Globus pallidus (tissue), 1 donor: ENCODE measurements at regions not wholly inside any gene's neighbourhood (a gene's known extent, or its start where the extent isn't known, plus 50 kb on each side); places are given as distances from the start of the nearest gene placed in this dataset.

Source experiments
- DNase-seq: peaks from one replicate; pipeline ENCODE4 v3.0.0-alpha.2; 2015; ENCODE audit warnings: low spot score

- peak; percentile 33 for DNase-seq
Observed at GRCh38 chr12:132439333-132439904, 50.5 kb upstream of the FBRSL1 start.

GRCh38 chr12:132438726-132439125 is 51.2 kb upstream of the FBRSL1 start:
- DNase-seq = no peak

- DNase-seq = no peak
Observed at GRCh38 chr12:132437943-132438700, 51.8 kb upstream of the FBRSL1 start.

GRCh38 chr12:132437252-132437932 is 52.6 kb upstream of the FBRSL1 start:
- DNase-seq = no peak

- DNase-seq = no peak
Observed at GRCh38 chr12:132436791-132437251, 53.1 kb upstream of the FBRSL1 start.

- DNase-seq = no peak
Observed at GRCh38 chr12:132435486-132436187, 54.3 kb upstream of the FBRSL1 start.

GRCh38 chr12:132433641-132434395 is 56.1 kb upstream of the FBRSL1 start:
- DNase-seq = no peak

DNA sequence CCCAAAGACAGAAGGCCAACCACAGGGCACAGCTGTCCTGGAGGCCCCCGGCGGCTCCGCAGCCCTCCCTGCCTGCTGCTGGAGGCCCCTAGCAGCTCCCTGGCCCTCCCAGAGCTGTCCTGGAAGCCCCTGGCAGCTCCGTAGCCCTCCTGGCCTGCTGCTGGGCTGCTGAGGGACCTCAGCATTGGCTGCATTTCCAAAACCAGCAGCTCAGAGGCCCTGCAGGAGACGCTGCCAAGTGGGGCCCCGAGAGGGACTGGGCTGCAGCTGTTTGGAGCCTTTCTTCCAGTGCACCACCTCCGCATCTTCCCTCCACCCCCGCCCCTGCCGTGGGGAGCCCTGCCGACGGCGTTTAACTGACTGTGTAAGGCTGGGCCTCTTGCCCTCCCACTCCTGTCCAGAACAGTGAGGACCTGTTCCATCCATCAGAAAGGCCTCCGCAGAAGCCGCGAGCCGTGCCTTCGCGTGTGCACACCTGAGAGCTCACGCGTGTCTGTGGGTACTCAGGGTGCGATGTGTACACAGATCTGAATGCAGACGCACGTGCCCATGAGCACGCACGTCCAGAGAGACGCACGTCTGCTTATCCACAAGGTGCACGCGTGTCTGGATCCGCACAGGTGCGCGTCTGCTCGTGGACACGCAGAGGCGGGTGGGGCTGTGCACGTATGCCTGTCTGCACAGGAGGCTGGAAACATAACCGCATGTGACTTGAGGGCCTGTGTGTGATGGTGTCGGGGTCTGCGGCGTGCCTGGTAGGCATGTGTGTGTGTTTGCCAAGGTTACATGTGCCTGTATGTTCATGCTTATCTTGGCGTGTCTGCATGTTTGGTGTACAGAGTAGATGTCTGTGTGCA is 57.0 kb upstream of the FBRSL1 start:
- no peak for DNase-seq

DNA sequence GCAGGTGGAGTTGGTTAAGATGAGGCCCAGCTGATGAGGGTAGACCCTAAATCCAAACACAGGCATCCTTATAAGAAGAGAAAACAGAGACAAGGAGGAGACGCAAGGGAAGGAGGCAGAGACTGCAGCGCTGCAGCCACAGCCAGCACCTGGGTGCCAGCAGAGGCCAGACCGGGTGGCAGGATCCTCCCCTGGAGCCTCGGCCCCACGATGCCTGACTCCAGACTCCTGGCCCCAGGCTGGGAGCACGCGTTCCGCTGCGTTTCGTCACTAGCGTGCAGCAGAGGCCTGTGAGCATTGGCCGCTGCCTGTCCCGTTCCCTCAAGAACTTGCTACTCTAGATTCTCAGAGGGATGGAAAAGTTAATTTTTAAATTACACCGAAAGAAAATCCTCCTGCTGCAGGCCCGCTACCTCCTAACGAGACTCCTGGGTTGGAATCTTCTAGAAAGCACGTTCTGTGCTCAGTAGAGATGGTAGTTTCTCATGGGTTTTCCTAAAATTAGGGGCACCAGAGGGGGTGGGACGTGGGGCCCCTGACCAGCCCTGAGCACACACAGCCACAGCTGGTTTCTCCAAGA is 57.7 kb upstream of the FBRSL1 start:
- no peak for DNase-seq

- DNase-seq = no peak
Observed at GRCh38 chr12:132430838-132431774, 58.8 kb upstream of the FBRSL1 start.

DNA sequence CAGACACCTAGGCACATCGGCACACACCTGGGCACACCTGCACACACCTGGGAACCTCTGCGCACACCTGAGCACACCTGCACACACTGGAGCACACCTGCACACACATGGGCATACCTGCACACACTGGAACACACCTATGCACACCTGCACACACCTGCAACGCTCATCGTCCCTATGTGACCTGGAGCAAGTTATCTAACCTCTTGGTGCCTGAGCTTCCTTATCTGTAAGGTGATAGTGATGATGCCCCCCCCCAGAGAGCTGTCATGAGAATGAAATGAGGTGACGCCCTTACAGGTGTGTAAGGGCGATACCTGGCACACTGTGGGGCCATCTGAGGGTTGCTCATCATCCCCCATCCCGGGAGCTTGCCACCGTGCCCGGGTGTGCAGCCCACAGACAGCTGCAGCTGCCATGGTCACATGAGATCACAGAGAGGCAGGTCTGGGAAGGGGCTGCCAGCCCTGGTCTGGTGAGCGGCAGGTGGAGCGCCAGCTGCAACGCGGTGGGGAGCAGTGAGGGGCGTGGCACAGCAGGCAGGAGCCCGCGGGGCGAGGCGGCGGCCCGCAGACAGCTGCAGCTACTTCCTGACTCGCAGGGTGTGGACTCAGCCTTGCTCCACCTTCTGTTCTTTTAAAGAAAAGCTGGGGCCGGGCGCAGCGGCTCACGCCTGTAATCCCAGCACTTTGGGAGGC is 59.9 kb upstream of the FBRSL1 start:
- no peak for DNase-seq

- DNase-seq = no peak
Observed at GRCh38 chr12:132429602-132429945, 60.4 kb upstream of the FBRSL1 start.

DNA sequence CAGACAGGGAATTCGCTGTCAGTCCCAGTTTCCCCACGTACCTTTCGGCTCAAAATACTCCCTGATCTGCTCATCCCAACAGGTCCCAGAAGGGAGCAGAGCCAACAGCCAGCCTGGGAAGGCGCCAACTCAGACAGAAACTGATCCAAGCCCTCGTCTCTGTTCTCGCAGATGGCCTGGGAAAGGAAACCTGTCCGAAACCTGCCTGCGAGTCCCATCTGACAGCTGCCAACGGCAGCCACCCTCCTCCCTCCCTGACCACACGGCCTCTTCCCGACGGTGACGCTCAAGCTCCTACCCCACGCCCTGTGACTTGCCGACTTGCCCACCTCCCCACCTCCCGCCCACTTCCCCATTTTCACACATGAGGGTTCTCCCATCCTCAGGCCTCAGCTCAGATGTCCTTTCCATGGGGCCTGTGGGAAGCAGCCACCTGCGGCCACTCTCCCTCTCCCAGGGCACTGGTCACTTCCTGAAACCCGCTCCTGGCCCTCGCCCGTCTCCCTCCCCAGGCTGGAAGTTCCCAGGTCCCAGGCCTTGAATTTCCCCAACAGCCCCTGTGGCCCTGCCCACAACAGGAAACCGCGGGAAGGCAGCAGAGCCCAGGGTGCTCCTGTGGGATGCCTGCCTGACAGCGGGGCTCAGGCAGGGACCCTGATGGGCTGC is 60.9 kb upstream of the FBRSL1 start:
- DNase-seq = no peak

- DNase-seq = no peak
Observed at GRCh38 chr12:132427999-132428935, 61.7 kb upstream of the FBRSL1 start.

DNA sequence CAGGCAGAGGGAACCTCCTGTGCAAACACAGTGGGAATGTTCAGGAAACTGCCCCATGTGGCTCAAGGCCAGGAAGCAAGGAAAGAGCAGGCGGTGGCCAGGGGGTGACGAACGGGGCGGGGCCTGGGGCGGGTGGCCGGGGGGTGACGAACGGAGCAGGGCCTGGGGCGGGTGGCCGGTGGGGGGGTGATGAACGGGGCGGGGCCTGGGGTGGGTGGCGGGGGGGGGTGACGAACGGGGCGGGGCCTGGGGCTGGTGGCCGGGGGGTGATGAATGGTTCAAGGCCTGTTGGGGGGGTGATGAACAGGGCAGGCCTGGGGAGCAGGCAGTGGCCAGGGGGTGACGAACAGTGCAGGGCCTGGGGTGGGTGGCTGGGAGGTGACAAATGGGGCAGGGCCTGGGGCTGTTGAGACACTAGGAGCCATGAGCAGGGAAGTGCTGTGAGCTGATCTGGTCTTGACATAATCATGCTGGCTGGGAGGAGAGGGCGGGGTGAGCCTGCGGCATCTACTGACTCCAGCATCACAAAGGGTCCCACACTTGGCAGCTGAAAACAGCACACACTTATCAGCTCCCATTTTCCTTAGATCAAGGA is 62.7 kb upstream of the FBRSL1 start:
- no peak for DNase-seq

DNA sequence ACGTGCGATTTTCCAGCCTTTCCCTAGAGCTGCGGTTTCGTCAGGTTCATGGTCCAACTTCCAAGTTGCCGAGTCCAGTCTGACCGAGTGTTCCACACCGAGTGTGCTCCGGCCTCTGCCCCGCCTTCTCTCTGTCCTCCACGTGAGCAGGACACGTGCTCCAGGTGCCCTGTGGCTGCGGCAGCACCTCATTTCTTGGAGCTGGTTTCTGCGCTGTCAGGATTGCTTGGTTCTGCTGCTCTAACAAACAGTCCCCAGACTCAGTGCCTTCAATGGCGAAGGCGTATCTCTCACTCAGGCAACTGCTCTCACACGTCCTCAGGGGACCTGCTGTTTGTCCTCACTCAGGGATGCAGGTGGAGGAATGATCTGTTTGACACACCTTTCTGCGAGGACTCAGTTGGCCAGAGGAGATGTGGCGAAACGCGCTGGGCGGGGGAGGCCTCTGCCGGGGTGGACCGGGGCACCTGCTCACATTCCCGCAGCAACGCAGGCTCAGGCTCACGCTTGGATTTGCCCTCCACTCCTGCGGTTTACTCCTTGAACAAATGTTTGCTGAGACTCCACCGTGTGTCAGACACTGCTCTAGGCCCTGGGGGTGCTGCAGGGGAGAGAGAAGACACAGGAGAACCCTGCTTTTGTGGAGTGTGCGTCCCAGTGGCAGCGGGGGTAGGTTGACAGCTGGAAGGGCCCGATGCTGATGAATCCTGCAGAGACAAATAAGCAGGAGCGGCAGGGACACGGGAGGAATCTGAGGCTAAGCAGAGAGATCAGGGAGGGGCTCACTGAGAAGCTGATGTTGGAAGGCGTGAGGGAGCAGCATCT is 63.4 kb upstream of the FBRSL1 start:
- DNase-seq = no peak
